Medulla oblongata (tissue), 1 donor: ENCODE measurements at regions not wholly inside any gene's neighbourhood (a gene's known extent, or its start where the extent isn't known, plus 50 kb on each side); places are given as distances from the start of the nearest gene placed in this dataset.

Experiments
- DNase-seq: peaks from one replicate; pipeline ENCODE4 v3.0.0-alpha.2; 2015; ENCODE audit errors: extremely low spot score

DNA sequence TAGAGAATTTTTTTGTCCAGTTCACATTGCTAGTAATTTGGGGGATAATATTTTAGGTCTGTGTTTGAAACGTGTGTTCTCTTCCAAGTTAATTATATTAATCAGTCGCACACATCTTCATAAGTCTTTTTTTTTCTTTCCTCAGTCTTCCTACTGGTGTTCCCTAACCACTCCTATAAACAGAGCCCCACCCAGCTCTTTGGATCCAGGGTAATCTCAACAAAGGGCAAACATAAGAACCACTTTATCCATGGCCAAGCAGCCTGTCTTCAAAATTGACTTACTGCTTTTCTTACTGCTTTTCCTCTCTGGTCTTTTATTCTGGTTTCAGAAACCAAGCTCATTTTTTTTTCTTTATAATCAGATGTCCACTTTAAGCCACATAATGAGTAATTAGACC is 266.8 kb upstream of the NECTIN3 start:
- DNase-seq = no peak

DNA sequence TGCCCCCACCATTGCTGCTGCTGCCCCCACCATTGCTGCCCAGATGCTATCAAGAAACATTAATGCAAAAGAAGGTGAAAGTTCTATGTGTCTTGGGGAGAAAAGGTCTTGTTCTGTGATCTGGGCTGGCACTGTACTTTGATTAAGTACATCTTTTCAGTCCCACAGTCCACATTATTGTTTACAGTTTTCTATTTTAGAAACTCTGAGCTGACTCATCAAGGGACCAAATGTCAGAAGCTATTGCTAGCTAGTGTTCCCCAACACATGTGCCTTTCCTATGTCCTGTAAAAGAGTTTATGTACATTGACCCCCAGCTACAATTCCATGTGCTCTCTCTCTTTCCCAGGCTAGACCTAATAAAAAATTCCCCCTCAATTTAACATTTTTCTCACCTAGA is 264.7 kb upstream of the NECTIN3 start:
- DNase-seq = no peak

DNA sequence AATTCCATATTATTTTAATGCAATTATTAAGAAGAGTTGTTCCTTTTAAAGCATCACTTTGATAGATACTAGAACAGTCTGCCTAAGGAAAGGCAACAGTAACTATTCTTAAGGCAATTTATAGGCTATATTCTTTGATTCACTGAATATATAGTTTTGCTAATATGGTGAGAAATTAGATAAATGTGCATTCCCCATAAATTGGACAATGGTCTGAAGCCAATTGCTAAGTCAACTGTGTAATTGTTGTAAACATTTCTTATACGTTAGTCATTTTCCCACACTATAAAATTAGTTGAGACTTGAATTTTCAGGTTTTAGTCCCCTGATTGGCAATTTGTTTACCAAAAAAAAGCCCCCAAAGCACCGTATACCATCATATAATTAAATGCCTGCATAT is 263.0 kb upstream of the NECTIN3 start:
- DNase-seq = no peak

DNA sequence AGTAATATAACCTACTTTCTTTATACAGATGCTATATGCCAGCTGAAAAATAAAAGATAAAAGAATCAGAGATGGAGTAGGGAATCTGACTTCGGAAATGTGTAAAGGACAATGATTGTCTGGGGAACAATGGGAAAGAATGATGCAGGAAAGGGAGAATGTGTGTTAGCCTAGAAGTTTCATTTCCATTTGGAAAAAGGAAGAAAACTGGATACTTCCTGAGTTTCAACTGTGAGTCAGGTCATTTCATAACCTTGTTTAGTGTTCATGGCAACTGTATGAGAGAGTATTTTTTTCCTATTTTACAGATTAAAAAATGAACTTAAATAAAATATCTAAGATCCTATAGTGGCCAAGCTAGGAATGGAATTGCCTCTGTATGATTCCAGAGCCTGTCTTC is 261.3 kb upstream of the NECTIN3 start:
- DNase-seq = no peak

DNA sequence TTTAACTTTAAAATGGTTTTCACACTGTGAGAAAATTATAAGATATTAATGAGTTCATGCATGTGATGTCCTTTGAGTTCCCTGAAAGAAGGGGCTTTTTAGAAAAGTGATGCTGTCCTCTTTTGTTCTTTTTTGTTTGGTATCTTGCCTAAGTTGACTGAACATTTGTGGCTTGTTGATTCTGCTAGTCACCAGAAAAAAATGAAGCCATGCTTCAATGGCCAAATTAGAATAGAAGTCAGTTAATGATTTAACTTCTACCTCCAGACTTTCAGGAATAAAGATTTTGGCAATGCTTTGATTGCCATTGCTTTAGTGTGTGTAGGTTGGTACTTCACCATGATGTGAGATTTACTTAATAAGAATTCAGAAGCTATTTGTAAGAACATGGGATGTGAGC is 260.6 kb upstream of the NECTIN3 start:
- no peak for DNase-seq

DNA sequence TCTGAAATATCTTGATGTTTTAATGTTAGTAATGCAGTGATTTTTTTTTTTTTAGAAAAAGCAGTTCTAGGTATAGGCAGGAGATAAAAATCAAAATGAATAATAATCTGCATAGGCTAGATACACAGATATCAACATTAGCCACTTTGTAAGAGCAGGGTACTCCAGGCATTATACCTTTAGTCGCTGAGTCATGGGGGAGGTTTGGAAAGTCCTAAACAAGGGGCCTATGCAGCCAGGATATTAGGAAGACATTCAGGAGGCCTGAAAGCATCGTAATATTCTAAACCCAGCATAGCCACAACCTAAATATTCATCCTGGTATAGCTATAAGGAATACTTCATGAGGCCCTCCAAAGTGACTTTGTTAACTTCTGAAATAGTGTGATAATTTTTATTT is 258.1 kb upstream of the NECTIN3 start:
- no peak for DNase-seq

DNA sequence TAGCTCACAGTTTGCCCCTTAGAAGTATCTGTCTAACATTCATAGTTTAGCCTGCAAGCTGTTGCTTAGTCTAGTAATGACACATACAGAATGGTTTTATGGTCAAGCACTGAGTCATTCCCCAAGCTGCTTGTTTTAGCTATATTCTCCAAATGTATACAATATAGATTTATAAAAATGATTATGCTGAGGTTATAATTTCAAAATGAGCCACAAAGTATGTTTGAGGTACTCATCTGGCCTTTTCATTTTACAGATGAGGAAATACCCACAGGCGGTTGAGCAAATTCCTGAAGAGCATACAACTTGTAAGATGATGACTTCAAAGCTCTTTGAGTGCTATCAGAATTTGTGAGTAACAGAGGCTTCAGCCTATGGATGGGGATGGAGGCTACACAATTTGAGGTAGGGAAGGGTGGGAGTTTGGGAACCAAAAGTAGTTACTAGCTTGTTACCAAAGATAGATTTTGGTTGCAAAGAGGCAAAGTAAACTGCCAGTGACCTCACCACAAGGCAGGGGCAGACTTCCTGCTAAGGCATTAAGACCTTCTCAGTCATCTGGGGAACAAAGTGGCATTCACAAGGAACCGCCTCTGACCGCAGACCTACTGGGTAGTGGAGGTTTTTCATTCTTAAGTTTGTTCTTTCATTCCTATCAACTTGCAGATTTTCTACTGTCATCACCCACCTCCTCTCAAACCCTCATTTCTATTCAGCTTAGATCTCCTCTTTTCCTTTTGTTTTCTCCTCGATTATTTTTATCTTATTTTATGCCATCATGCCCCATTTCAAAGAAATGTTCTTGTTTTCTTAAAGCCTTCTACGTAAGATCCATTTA is 257.2 kb upstream of the NECTIN3 start:
- no peak for DNase-seq

DNA sequence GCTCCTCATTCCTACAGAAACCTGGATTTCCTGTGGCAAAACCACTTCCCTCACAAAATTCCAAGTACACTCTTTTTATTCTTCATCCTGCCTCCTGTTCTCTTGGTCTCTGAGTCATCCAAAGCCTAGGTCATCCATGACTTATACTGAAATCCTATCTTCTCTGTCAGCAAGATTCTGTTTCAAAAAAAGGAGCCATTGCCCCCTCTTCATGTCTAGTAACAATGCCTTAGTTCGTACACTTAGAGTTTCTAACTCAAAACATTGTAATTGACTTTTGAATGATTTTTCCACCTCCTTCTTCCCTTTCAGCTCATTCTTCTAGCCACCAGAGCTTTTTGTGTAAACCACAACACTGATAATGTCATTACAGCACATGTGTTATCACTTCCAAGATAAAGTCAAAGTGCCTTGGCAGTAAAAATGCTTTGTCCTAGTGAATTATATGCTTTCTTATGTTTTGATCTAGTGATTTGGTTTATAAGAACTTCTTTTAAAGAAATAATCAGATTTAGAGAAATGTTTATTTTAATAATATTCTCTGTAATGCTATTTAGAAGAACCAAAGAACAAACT is 256.5 kb upstream of the NECTIN3 start:
- DNase-seq = no peak

DNA sequence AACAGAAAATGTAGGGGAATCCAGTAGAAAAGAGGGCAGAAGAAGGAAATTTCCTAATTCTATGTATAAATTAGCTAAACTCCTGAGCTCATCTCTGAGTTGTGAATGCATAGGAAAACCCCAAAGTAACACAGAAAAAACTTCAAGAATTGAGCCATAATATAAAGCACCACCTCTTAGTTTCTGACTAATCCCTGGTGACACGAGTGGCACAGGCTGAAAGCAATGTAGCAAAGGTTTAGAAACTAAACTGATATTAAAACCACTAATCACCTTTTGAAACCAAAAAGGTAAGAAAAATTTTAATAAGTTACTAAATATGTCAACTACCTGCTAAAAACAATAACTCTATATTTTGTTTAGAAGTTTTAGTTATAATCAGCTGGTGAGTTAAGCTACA is 255.6 kb upstream of the NECTIN3 start:
- DNase-seq = no peak

DNA sequence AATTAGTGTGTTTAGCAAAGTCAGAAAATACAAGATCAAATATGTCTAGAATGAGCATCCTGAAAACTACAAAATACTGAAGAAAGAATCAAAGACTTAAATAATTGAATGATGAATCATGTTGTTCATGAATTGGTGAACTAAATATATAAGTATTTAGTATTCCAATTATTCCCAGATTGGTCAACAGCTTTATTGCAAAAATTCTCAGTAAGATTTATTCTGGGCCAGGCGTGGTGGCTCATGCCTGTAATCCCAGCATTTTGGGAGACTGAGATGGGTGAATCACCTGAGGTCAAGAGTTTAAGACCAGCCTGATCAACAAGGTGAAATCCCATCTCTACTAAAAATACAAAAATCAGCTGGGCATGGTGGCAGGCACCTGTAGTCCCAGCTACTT is 250.0 kb upstream of the NECTIN3 start:
- no peak for DNase-seq

DNA sequence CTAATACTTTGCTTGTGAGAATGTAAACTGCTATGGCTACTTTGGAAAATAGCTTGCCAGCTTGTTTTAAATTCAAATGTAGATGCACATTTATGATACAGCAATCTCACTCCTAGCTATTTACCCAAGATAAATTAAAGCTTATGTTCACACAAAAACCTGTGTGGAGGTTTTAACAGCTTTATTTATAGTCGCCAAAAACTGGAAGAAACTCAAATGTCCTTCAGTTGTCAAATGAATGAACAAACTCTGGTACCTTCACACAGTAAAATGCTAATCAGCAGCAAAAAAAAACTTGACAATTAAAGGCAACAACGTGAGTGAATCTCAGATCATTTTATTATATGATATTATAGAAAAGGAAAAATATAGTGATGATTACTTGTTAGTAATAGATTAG is 248.6 kb upstream of the NECTIN3 start:
- DNase-seq = no peak

DNA sequence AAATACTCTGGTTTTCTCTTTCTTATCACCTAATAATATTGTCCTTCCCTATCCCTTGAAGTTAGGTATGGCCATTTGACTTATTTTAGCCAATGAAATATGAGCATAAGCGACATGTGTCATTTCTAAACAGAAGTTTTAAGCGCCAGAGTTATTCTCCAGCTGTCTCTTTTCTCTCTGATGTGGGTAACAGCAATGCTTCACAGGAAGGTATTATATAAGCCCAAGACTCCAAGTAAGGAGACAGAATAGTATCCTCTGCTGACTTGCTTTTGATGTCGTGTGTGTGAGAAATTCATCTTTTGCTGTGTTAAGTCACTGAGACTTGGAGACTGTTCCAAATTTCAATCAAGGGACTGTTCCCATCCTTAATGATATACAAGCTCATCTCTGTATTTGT is 224.6 kb upstream of the NECTIN3 start:
- no peak for DNase-seq

DNA sequence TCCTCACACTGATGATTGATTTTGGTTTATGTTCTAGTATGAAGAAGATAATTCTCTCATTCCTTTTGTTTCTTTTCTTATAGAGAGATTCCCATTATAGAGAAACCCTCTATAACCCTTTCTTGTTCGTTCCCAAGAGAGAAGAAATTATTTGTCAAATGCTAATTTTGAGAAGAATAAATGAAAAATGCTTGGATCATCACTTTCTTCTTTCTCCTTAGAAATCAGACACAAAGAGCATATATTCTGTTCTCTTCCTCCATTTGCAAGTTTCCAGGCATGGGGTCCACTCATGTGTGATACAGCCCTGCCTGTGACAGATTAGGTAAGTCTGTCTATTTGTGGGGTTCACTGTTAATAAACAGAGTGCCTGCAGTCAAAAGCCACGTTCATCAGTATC is 222.6 kb upstream of the NECTIN3 start:
- no peak for DNase-seq

DNA sequence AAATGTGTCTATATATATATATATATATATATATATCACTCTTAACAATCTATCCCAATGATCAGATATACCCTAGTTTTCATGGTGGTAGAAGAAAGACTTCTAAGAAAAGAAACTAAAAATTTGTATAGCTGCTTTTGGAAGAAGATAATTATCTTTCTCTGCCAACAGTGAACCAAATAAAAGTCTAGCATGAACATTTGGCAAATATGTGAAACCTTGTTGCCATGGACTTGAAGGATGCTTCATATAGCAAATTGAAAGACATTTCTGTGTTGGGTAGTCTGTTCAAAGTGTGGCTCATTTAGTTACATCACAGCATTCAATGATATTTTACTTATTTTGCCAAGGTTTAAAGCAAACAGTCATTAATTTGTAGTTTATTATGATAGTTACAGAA is 219.9 kb upstream of the NECTIN3 start:
- no peak for DNase-seq

DNA sequence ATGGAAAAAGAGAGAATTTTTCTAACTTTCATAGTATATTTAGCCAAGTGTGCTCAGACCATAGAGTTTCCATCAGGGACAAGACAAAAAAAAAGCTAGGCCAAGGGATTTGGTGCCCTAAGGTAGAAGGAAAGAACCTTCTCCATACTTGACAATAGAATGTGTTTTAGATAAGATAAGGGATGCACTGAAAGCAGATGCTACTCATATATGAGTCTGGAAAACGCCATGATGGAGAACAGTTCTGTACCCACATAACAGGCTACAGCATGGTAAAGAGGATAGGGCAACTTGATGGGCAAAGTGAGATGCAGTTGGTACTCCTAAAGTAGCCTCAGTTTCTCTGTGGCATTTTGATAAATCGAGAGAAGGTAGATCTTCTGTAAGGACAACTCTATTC is 216.4 kb upstream of the NECTIN3 start:
- DNase-seq = no peak

DNA sequence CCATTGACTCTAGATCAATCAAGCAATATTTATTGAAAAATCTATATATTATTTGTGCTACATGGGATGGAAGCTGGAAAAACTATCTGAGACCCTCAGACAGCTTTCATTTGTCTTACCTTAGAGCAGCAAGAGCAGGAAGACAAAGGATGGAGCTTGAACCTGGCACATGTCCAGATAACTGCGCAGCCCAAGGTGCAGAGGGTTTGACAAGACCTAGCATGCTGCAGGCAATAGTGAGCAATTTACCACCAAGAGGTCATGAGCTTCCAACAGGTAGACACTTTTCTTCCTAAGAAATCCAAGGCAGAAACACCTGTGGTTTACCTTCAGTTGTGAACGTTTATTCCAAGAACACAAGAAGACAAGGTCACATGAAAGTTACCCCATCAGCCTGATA is 214.7 kb upstream of the NECTIN3 start:
- DNase-seq = no peak

DNA sequence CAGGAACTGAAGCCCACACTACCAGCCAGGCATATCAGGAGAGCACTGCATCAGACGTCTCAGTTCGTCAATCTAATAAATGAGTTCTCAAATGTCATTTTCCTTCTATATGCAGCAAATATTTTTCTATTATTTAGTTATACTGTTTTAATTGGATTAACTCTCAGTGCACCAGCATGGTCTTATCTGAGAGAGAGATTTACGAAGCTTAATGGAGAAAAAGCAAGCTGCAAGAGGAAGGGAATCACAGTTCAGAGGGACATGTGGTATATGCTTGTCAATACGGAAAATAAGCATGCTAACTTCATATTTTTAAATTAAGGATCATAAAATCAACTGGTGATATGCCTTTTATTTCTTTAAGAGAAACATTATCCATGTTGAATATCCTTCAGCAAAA is 213.1 kb upstream of the NECTIN3 start:
- no peak for DNase-seq

DNA sequence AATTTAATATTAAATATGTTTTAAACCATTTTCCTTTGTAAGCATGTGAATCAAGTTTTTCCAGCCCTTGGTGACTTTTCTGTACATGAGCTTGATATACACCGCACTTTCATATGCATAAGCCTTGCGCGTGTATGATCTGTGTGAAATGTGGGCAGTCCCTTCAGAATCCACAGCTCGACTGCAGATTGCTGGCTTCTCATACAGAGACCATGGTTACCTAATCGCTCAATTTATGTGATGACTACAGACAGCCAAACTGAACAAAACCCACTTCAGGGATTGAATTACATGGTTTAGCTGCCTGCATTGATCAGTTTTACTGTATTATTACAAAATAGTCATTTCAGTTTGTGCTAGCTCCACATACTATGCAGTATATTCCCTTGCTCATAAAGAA is 212.3 kb upstream of the NECTIN3 start:
- DNase-seq = no peak

DNA sequence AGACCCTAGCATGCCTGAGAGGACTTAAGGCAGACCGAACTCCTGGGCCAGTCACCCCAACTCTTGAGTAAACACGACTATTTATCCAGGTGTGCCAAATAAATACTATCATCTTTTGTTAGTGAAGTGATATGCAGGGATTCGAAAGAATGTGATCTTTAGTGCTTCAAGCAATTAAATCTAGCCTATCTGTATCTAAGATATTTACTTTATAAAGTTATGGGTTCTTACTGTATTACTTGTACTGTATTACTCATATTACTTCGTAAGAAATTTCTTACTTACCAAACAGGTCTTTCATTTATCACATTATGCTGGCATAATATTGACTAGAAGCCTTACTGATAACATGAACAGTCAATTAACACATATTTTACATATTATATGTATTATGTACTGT is 211.6 kb upstream of the NECTIN3 start:
- DNase-seq = no peak

DNA sequence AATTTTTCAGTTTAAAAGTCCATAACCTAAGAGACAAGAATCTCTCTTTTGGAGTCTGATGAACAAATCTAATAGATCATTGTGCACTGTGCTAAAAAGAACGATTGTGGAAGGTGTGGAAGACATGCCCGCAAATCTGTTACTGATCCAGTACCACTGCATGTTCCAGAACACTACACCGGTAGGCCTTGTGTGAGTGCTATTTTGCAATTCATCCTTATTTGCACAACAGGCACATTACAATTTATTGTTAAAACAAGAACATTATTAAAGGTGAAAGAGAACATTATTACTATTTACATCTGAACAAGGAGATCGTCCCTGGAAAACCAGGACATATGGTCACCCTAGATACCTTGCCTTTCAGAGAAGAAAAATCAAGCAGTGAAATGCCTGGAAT is 205.7 kb upstream of the NECTIN3 start:
- no peak for DNase-seq

DNA sequence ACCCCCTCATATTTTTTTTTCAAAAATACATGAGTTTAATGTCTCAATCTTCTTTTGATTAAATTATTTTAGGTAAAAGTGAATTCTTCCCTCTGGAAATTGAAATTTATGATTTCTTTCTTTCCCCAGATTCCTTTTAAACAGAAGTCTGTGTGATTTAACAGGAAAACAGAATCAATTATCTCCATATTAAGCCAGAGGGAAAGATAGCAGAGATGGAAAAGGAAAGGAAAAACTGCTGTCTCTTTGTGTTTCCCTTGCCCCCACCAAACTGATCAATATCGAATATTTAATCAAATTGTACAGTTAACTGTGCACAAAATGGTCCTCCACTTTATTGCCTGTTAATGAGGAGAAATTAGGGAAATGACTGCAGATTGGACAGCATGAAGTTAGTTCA is 203.5 kb upstream of the NECTIN3 start:
- no peak for DNase-seq

DNA sequence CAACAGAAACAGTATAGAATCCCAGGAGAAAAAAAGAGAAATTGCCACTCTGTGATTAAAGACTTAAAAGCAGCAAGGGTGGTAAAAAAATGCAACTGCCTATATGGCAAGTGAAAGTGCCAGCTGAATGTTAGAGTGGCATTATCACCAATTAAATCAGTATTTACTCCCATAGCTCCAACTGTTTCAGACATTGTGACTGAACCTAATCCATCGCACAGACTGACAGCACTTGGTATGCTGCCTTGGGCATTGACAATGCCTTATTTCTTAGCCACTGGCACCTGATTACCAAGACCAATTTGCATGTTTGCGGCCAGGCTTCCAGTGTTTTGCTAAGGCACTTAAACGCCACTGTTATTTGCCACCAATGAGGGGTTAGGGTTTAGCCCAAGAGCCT is 201.9 kb upstream of the NECTIN3 start:
- no peak for DNase-seq

DNA sequence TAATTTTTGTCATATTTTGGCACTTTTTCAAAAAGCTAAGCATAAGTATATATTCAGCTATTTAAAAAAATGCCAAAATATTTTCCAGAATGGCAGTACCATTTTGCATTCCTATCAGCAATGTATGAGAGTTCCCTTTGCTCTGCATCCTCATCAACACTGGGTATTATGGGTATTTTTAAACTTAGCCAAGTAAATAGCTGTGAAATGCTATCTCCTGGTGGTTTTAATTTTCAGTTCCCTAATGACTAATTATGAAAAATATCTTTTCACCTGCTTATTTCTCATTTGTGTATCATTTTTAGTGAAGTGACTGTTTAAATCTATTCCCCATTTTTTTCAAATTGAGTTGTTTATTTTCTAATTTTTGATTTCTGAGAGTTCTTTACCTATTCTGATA is 199.7 kb upstream of the NECTIN3 start:
- DNase-seq = no peak

DNA sequence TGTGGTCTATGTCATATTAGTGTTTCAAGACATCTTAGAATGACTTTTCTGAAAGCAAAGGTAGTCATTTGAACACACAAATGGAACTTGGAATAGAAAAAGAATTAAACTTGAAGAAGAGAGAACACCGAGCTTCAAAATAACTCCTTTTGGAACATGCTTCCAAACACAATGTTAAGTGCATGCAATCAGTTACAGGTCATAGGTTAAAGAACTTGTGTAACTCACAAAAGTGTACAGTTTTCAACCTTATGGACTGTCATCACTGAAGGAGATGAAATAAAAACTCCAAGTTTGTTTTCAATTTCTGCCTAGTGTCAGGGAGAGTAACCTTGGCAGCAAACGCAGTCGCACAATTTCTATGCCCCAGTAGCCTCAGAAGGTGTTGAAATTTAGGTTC is 192.9 kb upstream of the NECTIN3 start:
- DNase-seq = no peak
